ENCODE measurements at regions not wholly inside any gene's neighbourhood (a gene's known extent, or its start where the extent isn't known, plus 50 kb on each side); places are given as distances from the start of the nearest gene placed in this dataset.

DNA sequence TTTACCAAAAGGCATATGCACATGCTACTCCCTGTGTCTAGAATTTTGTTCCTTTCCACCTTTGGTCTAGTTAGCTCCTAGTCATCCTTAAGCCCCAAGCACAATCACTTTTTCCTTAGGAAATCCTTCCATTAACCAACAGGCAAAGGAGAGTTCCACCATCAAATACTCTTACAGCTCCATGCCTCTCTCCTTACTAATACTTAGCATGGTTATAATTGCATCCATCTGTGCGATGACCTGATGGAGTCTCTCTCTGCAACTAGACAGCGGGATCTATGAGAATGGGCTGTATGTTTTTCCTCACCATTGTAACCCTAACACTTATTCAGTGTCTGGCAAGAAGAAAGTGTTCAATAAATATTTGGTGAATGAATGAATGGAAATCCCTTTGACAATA, 69.3 kb upstream of the SMAD3 start:
- no peak overlapping the region for H3K4ac ChIP-seq (ENCODE audit: low read depth, low read length)
- no peaks in the 10 kb centered on the region for H3K27me3 ChIP-seq (ENCODE audit: insufficient read depth, low read length)
- no peaks in the 10 kb centered on the region for H3K79me1 ChIP-seq (ENCODE audit: insufficient read depth, low read depth, low read length, poor library complexity, severe bottlenecking)
- no peak overlapping the region for H4K91ac ChIP-seq (ENCODE audit: insufficient read length, low read depth, low read length)
- H3K9me3 ChIP-seq (ENCODE audit: control insufficient read depth, low read depth, low read length) = no peaks in the 10 kb centered on the region
- H3K4me2 ChIP-seq (ENCODE audit: insufficient read depth, insufficient read length, low read length) = no peak overlapping the region
- WGBS (ENCODE audit: extremely low coverage, insufficient read length, low lambda C conversion rate) = no CpG with 5 or more reads among the region's 2 CpGs
- H3K27ac Mint-ChIP-seq = no peak overlapping the region
- no peak overlapping the region for H3T11ph ChIP-seq (ENCODE audit: low read length)
- no peaks in the 10 kb centered on the region for H3K4me1 ChIP-seq (ENCODE audit: insufficient read depth, low read length)
- no peak overlapping the region for H3K23ac ChIP-seq (ENCODE audit: insufficient read length, low read depth, low read length)
- no peak for TF ChIP-seq CTCF (conservative IDR thresholded peaks at IDR 0.05)
- H3K79me2 ChIP-seq (ENCODE audit: insufficient read depth, low read length) = no peaks in the 10 kb centered on the region
- no peaks in the 10 kb centered on the region for H3K36me3 Mint-ChIP-seq (ENCODE audit: insufficient read depth in 1 of 3, low read depth in 3 of 3)
- H3K9me3 Mint-ChIP-seq = 0 out of 5 replicates have a peak, but pooled peaks cover 0 to 2% of the 10 kb centered on the region in 2 experiments
- H3K14ac ChIP-seq (ENCODE audit: insufficient read depth, low read length) = no peak overlapping the region
- H3K23me2 ChIP-seq (ENCODE audit: insufficient read length, low read depth, low read length, poor library complexity, severe bottlenecking) = no peaks in the 10 kb centered on the region
- H4K8ac ChIP-seq (replicated peaks; ENCODE audit: insufficient read length, low read depth, low read length) = no peak overlapping the region
- no peak overlapping the region for H3K56ac ChIP-seq (ENCODE audit: insufficient read length, low read depth, low read length)
- H2BK120ac ChIP-seq (ENCODE audit: low read depth, low read length, poor library complexity, severe bottlenecking) = no peak overlapping the region
- no peaks in the 10 kb centered on the region for H4K20me1 ChIP-seq (ENCODE audit: control insufficient read depth, insufficient read depth, insufficient read length)
- no peak overlapping the region for H4K5ac ChIP-seq (ENCODE audit: insufficient read length, low read depth, low read length)
- no peak overlapping the region for H3K27ac ChIP-seq (ENCODE audit: insufficient read length, low read depth, low read length)
- no peak overlapping the region for H3K4me3 Mint-ChIP-seq
- no peak overlapping the region for H2BK20ac ChIP-seq (ENCODE audit: low read depth, low read length, poor library complexity, severe bottlenecking)
- no peak overlapping the region for H2BK12ac ChIP-seq (ENCODE audit: insufficient read length, low read depth, low read length)
- H3K4me1 Mint-ChIP-seq = 0 out of 4 replicates have a peak, but pooled peaks cover 0 to 2% of the 10 kb centered on the region in 2 experiments
- no peak for DNase-seq
- H2BK5ac ChIP-seq (ENCODE audit: insufficient read length, low read length) = no peak overlapping the region
- H3K18ac ChIP-seq (ENCODE audit: insufficient read length, low read depth, low read length) = no peak overlapping the region
- peaks cover 2% of the 10 kb centered on the region; the same call in 1 of the 2 replicates for H3K27me3 Mint-ChIP-seq (ENCODE audit: low read depth)
- H2AFZ ChIP-seq (ENCODE audit: low read length) = no peak overlapping the region
- H3K9ac ChIP-seq (ENCODE audit: extremely low read depth, insufficient read length, low read length) = no peak overlapping the region
- no peak overlapping the region for H2AK5ac ChIP-seq (ENCODE audit: insufficient read length, low read length)
- H2BK15ac ChIP-seq (ENCODE audit: low read depth, low read length) = no peak overlapping the region

Measured in H9 (cell line).